Eye (tissue), 1 donor: ENCODE measurements at regions not wholly inside any gene's neighbourhood (a gene's known extent, or its start where the extent isn't known, plus 50 kb on each side); places are given as distances from the start of the nearest gene placed in this dataset.
A peak's percentile ranks its signal among the peaks of the same experiment; 100 is the strongest.

Experiments used
- DNase-seq: peaks from one replicate; pipeline ENCODE4 v3.0.0-alpha.2; 2015

- DNase-seq, result no peak
Observed at GRCh38 chr2:217573571-217573970, 429.2 kb downstream of the TNS1 start.

- no peak for DNase-seq
Observed at GRCh38 chr2:217570394-217570793, 432.4 kb downstream of the TNS1 start.

GRCh38 chr2:217568289-217568971 is 434.4 kb downstream of the TNS1 start:
- peak; percentile 15 for DNase-seq

- no peak for DNase-seq
Observed at GRCh38 chr2:217563565-217563964, 439.2 kb downstream of the TNS1 start.

GRCh38 chr2:217562871-217563480 is 439.8 kb downstream of the TNS1 start:
- no peak for DNase-seq

- no peak for DNase-seq
Observed at GRCh38 chr2:217559084-217559483, 443.7 kb downstream of the TNS1 start.

- DNase-seq, result peak; percentile 28
Observed at GRCh38 chr2:217555081-217555876, 447.5 kb downstream of the TNS1 start.

- DNase-seq, result no peak
Observed at GRCh38 chr2:217553679-217554078, 449.1 kb downstream of the TNS1 start.

- no peak for DNase-seq
Observed at GRCh38 chr2:217553202-217553601, 449.6 kb downstream of the TNS1 start.

- DNase-seq, result no peak
Observed at GRCh38 chr2:217552081-217552480, 450.7 kb downstream of the TNS1 start.

GRCh38 chr2:217551252-217551899 is 451.4 kb downstream of the TNS1 start:
- peak; percentile 60 for DNase-seq

- no peak for DNase-seq
Observed at GRCh38 chr2:217539126-217539525, 463.7 kb downstream of the TNS1 start.

- DNase-seq, result no peak
Observed at GRCh38 chr2:217538719-217539118, 464.1 kb downstream of the TNS1 start.

- no peak for DNase-seq
Observed at GRCh38 chr2:217535957-217536708, 466.7 kb downstream of the TNS1 start.

- no peak for DNase-seq
Observed at GRCh38 chr2:217530392-217531090, 472.3 kb downstream of the TNS1 start.

- no peak for DNase-seq
Observed at GRCh38 chr2:217529271-217529670, 473.5 kb downstream of the TNS1 start.

GRCh38 chr2:217527590-217528202 is 475.1 kb downstream of the TNS1 start:
- DNase-seq, result no peak

GRCh38 chr2:217525076-217525475 is 477.7 kb downstream of the TNS1 start:
- DNase-seq, result no peak

- DNase-seq, result no peak
Observed at GRCh38 chr2:217523286-217523685, 479.5 kb downstream of the TNS1 start.

- DNase-seq, result no peak
Observed at GRCh38 chr2:217521820-217522219, 481.0 kb downstream of the TNS1 start.

GRCh38 chr2:217520356-217521010 is 482.3 kb downstream of the TNS1 start:
- DNase-seq, result no peak
